DOHH2 (cell line): ENCODE measurements at regions not wholly inside any gene's neighbourhood (a gene's known extent, or its start where the extent isn't known, plus 50 kb on each side); places are given as distances from the start of the nearest gene placed in this dataset.

Experiments
- H3F3A ChIP-seq: fragments of 200-600 bp; sonication (generic), shearing (Covaris generic); 2 replicates; pipeline ENCODE4 v1.6.0; 2016; ENCODE audit warnings: antibody characterized with exemption, mild to moderate bottlenecking; ENCODE audit not compliant: control insufficient read depth, insufficient read depth
- H3K27ac ChIP-seq: fragments of 200-600 bp; sonication (generic); 2 replicates; pipeline ENCODE4 v1.5.1; 2014; ENCODE audit warnings: low read depth, mild to moderate bottlenecking, low read length, moderate library complexity
- H3K27me3 ChIP-seq: fragments of 200-600 bp; sonication (generic); 2 replicates; pipeline ENCODE4 v1.6.1; 2014; ENCODE audit warnings: mild to moderate bottlenecking, low read length, mixed read lengths; ENCODE audit not compliant: control insufficient read depth
- H3K36me3 ChIP-seq: fragments of 200-600 bp; sonication (generic); 2 replicates; pipeline ENCODE4 v1.6.1; 2014; ENCODE audit warnings: mild to moderate bottlenecking, low read length, moderate library complexity, mixed read lengths; ENCODE audit not compliant: control insufficient read depth
- H3K4me1 ChIP-seq: fragments of 200-600 bp; sonication (generic); 2 replicates; pipeline ENCODE4 v1.6.1; 2014; ENCODE audit warnings: mild to moderate bottlenecking, low read length, mixed read lengths; ENCODE audit not compliant: control insufficient read depth
- H3K4me2 ChIP-seq: fragments of 200-600 bp; sonication (generic); 2 replicates; pipeline ENCODE4 v1.6.0; 2014; ENCODE audit warnings: mild to moderate bottlenecking, low read length, moderate library complexity
- H3K4me3 ChIP-seq: fragments of 200-600 bp; sonication (generic); 2 replicates; pipeline ENCODE4 v1.5.1; 2014; ENCODE audit warnings: mild to moderate bottlenecking, low read length, mixed read lengths
- H3K79me2 ChIP-seq: fragments of 200-600 bp; sonication (generic); 2 replicates; pipeline ENCODE4 v1.6.1; 2014; ENCODE audit warnings: mild to moderate bottlenecking, low read length, mixed read lengths; ENCODE audit not compliant: control insufficient read depth
- H3K9me2 ChIP-seq: fragments of 200-600 bp; sonication (generic); replicated peaks from 2 replicates; pipeline ENCODE4 v1.6.1; 2014; ENCODE audit warnings: mild to moderate bottlenecking, low read length, mixed read lengths; ENCODE audit not compliant: control insufficient read depth
- H3K9me3 ChIP-seq: fragments of 200-600 bp; sonication (generic); 2 replicates; pipeline ENCODE4 v1.6.1; 2014; ENCODE audit warnings: antibody characterized with exemption, low read length, mixed read lengths; ENCODE audit not compliant: control insufficient read depth, insufficient read depth
- H4K20me1 ChIP-seq: fragments of 200-600 bp; sonication (generic); 2 replicates; pipeline ENCODE4 v1.6.0; 2014; ENCODE audit warnings: low read depth, mild to moderate bottlenecking, antibody characterized with exemption, low read length, moderate library complexity; ENCODE audit not compliant: control insufficient read depth, insufficient read depth
- EZH2phosphoT487 ChIP-seq: fragments of 200-600 bp; sonication (generic); IDR thresholded peaks from 2 replicates; pipeline ENCODE4 v1.6.1; 2017; ENCODE audit warnings: borderline replicate concordance, mild to moderate bottlenecking, antibody characterized with exemption, low read length, moderate library complexity, mixed read lengths
- TF ChIP-seq, protein P1 (sequence below): fragments of 200-600 bp; sonication (generic); IDR thresholded peaks from one replicate; pipeline ENCODE4 v1.5.1; 2014; ENCODE audit warnings: antibody characterized with exemption, mild to moderate bottlenecking, low read depth, low read length; ENCODE audit not compliant: poor library complexity, severe bottlenecking

DNA sequence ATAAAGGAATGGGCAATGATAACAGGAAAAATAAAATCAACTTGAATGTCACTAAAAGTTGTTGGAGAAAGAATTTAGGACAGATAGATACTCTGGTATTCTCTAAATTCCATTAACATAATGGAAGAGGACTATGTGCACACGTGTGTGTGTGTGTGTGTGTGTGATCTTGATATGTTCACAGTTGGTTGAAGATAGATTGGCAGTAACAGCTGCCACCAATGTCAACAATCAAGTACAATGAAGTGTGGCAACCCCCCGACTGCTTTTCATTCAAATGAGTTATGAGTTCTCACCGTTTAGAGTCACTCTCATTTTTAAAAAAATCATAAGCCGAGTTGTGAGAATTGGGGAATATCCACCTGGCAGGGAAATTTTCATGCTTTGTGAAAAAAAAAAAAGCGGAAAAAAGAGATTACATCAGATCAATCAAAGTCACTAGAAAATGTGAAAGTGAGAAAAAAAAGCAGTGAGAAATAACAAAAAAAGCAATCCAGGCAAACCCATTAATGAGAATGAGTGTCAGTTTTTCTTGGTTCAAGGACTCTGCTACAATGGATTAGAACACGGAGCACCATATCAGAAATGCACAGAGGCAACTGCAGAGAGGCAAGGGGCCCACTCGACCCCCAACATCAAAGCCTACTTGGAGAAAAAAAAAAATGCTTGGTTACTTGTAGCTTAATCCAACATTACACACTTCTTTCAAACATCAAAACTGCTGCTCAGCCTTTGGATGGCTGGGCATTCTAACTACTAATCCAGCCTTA is 414.9 kb upstream of the PITX2 start:
- H3K36me3 ChIP-seq = no peaks in the 10 kb centered on the region
- H3K9me2 ChIP-seq = no peaks in the 10 kb centered on the region
- H3F3A ChIP-seq = no peaks in the 10 kb centered on the region
- H3K27me3 ChIP-seq = no peaks in the 10 kb centered on the region
- H3K9me3 ChIP-seq = no peaks in the 10 kb centered on the region
- no peak overlapping the region for H3K27ac ChIP-seq
- H3K4me2 ChIP-seq = no peak overlapping the region
- H4K20me1 ChIP-seq = no peaks in the 10 kb centered on the region
- no peak for TF ChIP-seq EZH2phosphoT487
- H3K4me3 ChIP-seq = no peak overlapping the region
- H3K79me2 ChIP-seq = no peaks in the 10 kb centered on the region
- H3K4me1 ChIP-seq = no peaks in the 10 kb centered on the region

DNA sequence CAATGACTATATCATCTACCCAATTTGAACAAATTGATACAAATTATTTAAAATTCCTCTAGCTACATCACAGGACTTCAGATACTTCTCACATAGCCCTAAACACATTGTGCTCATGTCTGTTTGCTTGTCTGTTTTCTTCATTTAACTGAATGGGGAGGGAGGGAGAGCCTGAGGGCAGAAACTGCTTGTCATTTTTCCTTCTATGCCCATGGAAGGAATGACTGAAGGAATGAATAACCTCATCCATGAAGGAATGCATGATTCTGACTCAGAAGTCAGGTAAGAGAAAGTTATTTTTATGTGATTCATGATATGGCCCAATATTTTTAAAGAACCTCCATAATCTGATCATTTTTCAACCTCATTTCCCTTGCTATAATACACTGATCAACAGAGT is 418.0 kb upstream of the PITX2 start:
- no peaks in the 10 kb centered on the region for H4K20me1 ChIP-seq
- no peaks in the 10 kb centered on the region for H3K9me2 ChIP-seq
- no peak overlapping the region for H3K4me2 ChIP-seq
- H3F3A ChIP-seq = no peaks in the 10 kb centered on the region
- no peaks in the 10 kb centered on the region for H3K4me1 ChIP-seq
- no peaks in the 10 kb centered on the region for H3K79me2 ChIP-seq
- no peaks in the 10 kb centered on the region for H3K9me3 ChIP-seq
- no peaks in the 10 kb centered on the region for H3K27me3 ChIP-seq
- H3K4me3 ChIP-seq = no peak overlapping the region
- TF ChIP-seq, protein P1, sequence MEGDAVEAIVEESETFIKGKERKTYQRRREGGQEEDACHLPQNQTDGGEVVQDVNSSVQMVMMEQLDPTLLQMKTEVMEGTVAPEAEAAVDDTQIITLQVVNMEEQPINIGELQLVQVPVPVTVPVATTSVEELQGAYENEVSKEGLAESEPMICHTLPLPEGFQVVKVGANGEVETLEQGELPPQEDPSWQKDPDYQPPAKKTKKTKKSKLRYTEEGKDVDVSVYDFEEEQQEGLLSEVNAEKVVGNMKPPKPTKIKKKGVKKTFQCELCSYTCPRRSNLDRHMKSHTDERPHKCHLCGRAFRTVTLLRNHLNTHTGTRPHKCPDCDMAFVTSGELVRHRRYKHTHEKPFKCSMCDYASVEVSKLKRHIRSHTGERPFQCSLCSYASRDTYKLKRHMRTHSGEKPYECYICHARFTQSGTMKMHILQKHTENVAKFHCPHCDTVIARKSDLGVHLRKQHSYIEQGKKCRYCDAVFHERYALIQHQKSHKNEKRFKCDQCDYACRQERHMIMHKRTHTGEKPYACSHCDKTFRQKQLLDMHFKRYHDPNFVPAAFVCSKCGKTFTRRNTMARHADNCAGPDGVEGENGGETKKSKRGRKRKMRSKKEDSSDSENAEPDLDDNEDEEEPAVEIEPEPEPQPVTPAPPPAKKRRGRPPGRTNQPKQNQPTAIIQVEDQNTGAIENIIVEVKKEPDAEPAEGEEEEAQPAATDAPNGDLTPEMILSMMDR = no peak
- TF ChIP-seq EZH2phosphoT487 = no peak
- H3K36me3 ChIP-seq = no peaks in the 10 kb centered on the region
- H3K27ac ChIP-seq = no peak overlapping the region

DNA sequence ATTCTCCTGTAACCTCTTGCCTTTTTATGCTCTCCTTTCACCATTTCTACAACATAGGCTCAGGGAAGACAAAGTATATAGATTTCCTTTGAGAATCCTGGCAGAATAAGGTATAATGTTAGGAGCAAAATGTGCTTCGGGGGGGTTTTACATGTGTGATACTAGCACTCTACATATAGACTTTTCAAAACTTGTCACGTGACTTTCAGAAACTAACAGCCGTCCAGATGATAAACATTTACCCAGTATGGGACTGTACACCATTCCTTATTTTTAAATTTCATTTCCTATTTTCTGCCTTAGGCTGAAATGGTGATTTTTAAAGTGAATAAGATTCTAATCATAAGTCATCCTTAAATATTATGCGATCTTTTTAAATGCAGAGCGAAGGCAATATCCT is 420.4 kb upstream of the PITX2 start:
- Histone ChIP-seq H3K4me2 (no peak overlapping the region), H3K9me3 (no peaks in the 10 kb centered on the region), H3F3A (no peaks in the 10 kb centered on the region), H3K79me2 (no peaks in the 10 kb centered on the region), H3K4me3 (no peak overlapping the region), H3K27ac (no peak overlapping the region), H4K20me1 (no peaks in the 10 kb centered on the region), H3K4me1 (no peaks in the 10 kb centered on the region), H3K36me3 (no peaks in the 10 kb centered on the region), H3K9me2 (no peaks in the 10 kb centered on the region), H3K27me3 (no peaks in the 10 kb centered on the region)
- TF ChIP-seq EZH2phosphoT487 = no peak

DNA sequence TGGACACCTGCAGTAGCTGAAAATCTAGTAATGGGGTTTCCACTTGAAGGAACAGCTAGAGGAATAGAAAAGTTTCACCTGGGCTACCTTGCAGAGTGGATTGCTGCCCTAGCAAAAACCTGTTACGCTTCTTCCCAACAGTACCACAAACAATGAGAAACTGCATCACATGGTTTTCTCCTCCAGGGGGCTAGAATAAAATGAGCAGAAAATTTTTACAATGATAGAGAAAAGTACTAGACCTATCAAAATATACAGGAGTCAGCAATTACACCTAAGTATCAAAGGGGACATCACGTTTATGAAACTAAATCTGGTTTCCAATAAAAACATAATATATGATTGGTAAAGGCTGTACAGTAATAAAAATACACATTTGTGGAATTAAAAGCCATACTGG is 423.1 kb upstream of the PITX2 start:
- TF ChIP-seq EZH2phosphoT487 = no peak
- TF ChIP-seq, protein P1 = no peak
- no peaks in the 10 kb centered on the region for H3K9me3 ChIP-seq
- H4K20me1 ChIP-seq = no peaks in the 10 kb centered on the region
- H3K9me2 ChIP-seq = no peaks in the 10 kb centered on the region
- H3K27me3 ChIP-seq = no peaks in the 10 kb centered on the region
- H3K27ac ChIP-seq = no peak overlapping the region
- no peaks in the 10 kb centered on the region for H3K4me1 ChIP-seq
- H3K36me3 ChIP-seq = no peaks in the 10 kb centered on the region
- no peak overlapping the region for H3K4me2 ChIP-seq
- no peak overlapping the region for H3K4me3 ChIP-seq
- H3F3A ChIP-seq = no peaks in the 10 kb centered on the region
- no peaks in the 10 kb centered on the region for H3K79me2 ChIP-seq
